Gastrocnemius medialis (tissue), 4 donors: ENCODE measurements at regions not wholly inside any gene's neighbourhood (a gene's known extent, or its start where the extent isn't known, plus 50 kb on each side); places are given as distances from the start of the nearest gene placed in this dataset.

ENCODE experiments used
- ATAC-seq, 2 donors: fragments of 150-250 bp; one replicate each; pipeline ENCODE4 v1.9.1; 2016
- DNase-seq, 2 donors: peaks; one replicate each; pipeline ENCODE4 v3.0.0-alpha.2; 2019
- H3K27ac ChIP-seq, 4 donors: fragments of 200-600 bp; sonication (generic); 1 replicate in 1 of 4; 2 replicates in 3 of 4; pipeline ENCODE4 v1.5.1; 2016 to 2018; ENCODE audit warnings: mild to moderate bottlenecking in 2 of 4, moderate library complexity in 1 of 4
- H3K27me3 ChIP-seq, 3 donors: fragments of 200-600 bp; sonication (generic) in 2 of 3; 1 replicate in 1 of 3; 2 replicates in 2 of 3; pipeline versions ENCODE4 v1.5.1 to v1.6.0; 2016 to 2019; ENCODE audit warnings: mild to moderate bottlenecking in 1 of 3, moderate library complexity in 1 of 3
- H3K36me3 ChIP-seq, 2 donors: fragments of 200-600 bp; sonication (generic) in 1 of 2; one replicate each; pipeline ENCODE4 v1.5.1; 2017 to 2018
- H3K4me1 ChIP-seq, 2 donors: fragments of 200-600 bp; sonication (generic) in 1 of 2; one replicate each; pipeline ENCODE4 v1.5.1; 2016 to 2017; ENCODE audit warnings: mild to moderate bottlenecking in 2 of 2
- H3K4me3 ChIP-seq, 4 donors: fragments of 200-600 bp; sonication (generic) in 3 of 4; 1 replicate in 1 of 4; 2 replicates in 3 of 4; pipeline ENCODE4 v1.5.1; 2016 to 2019; ENCODE audit warnings: mild to moderate bottlenecking in 2 of 4
- H3K9me3 ChIP-seq, 3 donors: fragments of 200-600 bp; sonication (generic) in 2 of 3; 1 replicate in 1 of 3; 2 replicates in 2 of 3; pipeline ENCODE4 v1.5.1; 2016 to 2019
- CTCF ChIP-seq, 5 experiments: fragments of 450-650 bp in 3 of 5; fragments of 200-600 bp in 2 of 5; sonication (generic) in 2 of 5; IDR thresholded peaks in 4 of 5; conservative IDR thresholded peaks in 1 of 5; 1 replicate in 4 of 5; 2 replicates in 1 of 5; pipeline ENCODE4 v1.5.1; 2016 to 2019; ENCODE audit warnings: antibody characterized with exemption in 5 of 5, mild to moderate bottlenecking in 3 of 5, moderate library complexity in 3 of 5
- POLR2A ChIP-seq, 2 donors: fragments of 450-650 bp; IDR thresholded peaks; one replicate each; pipeline ENCODE4 v1.6.1; 2017; ENCODE audit warnings: antibody characterized with exemption in 2 of 2, mild to moderate bottlenecking in 2 of 2, moderate library complexity in 2 of 2
- in situ Hi-C, 4 donors: fragments of 200-750 bp; cut with MboI; loops; one replicate each; pipeline versions ENCODE4 v1.15.0 to v1.8.0; 2017; ENCODE audit warnings: low sequenced_read_pairs in 4 of 4
- intact Hi-C: fragments of 100-400 bp; cut with DNase I; formaldehyde crosslinking; loops from one replicate; pipeline ENCODE4 v1.15.1; 2023; ENCODE audit warnings: low total_unique reads

GRCh38 chr14:66081594-66082376 lies 404.4 kb upstream of the CCDC196 start:
- Histone ChIP-seq H3K4me1 (no peaks in the 10 kb centered on the region), H3K9me3 (no peaks in the 10 kb centered on the region), H3K27me3 (no peaks in the 10 kb centered on the region), H3K4me3 (no peak overlapping the region), H3K36me3 (no peaks in the 10 kb centered on the region), H3K27ac (no peak overlapping the region)
- no peak for DNase-seq
- ATAC-seq = no peak
- in situ Hi-C loops (no loop called here), intact Hi-C loops (no loop called here)
- no peak for TF ChIP-seq CTCF (IDR thresholded peaks at IDR 0.05 in 4 of 5, conservative IDR thresholded peaks at IDR 0.05 in 1 of 5)
- TF ChIP-seq POLR2A (IDR thresholded peaks at IDR 0.05) = no peak

GRCh38 chr14:66085224-66085623 lies 400.9 kb upstream of the CCDC196 start:
- in situ Hi-C loops (no loop called here), intact Hi-C loops (no loop called here)
- no peak for DNase-seq
- Histone ChIP-seq H3K27ac (no peak overlapping the region), H3K9me3 (no peaks in the 10 kb centered on the region), H3K36me3 (no peaks in the 10 kb centered on the region), H3K27me3 (no peaks in the 10 kb centered on the region), H3K4me3 (no peak overlapping the region), H3K4me1 (no peaks in the 10 kb centered on the region)
- no peak for ATAC-seq
- TF ChIP-seq POLR2A (IDR thresholded peaks at IDR 0.05) (no peak), CTCF (IDR thresholded peaks at IDR 0.05 in 4 of 5, conservative IDR thresholded peaks at IDR 0.05 in 1 of 5) (no peak)

GRCh38 chr14:66085665-66086064 lies 400.5 kb upstream of the CCDC196 start:
- H3K4me1 ChIP-seq = no peaks in the 10 kb centered on the region
- no peaks in the 10 kb centered on the region for H3K27me3 ChIP-seq
- H3K4me3 ChIP-seq = no peak overlapping the region
- TF ChIP-seq CTCF (IDR thresholded peaks at IDR 0.05 in 4 of 5, conservative IDR thresholded peaks at IDR 0.05 in 1 of 5) = no peak
- no peak for TF ChIP-seq POLR2A (IDR thresholded peaks at IDR 0.05)
- H3K9me3 ChIP-seq = no peaks in the 10 kb centered on the region
- no peaks in the 10 kb centered on the region for H3K36me3 ChIP-seq
- ATAC-seq (no peak), DNase-seq (no peak)
- in situ Hi-C loops (no loop called here), intact Hi-C loops (no loop called here)
- no peak overlapping the region for H3K27ac ChIP-seq

- Histone ChIP-seq H3K4me3 (no peak overlapping the region), H3K27ac (no peak overlapping the region), H3K9me3 (no peaks in the 10 kb centered on the region), H3K4me1 (no peaks in the 10 kb centered on the region), H3K27me3 (no peaks in the 10 kb centered on the region), H3K36me3 (no peaks in the 10 kb centered on the region)
- TF ChIP-seq CTCF (IDR thresholded peaks at IDR 0.05 in 4 of 5, conservative IDR thresholded peaks at IDR 0.05 in 1 of 5) = no peak
- TF ChIP-seq POLR2A (IDR thresholded peaks at IDR 0.05) = no peak
- in situ Hi-C loops = no loop called here
- intact Hi-C loops = no loop called here
- ATAC-seq = no peak
- DNase-seq = no peak
Measured at GRCh38 chr14:66087231-66087630, 398.9 kb upstream of the CCDC196 start.

GRCh38 chr14:66088656-66089055 lies 397.5 kb upstream of the CCDC196 start:
- no peaks in the 10 kb centered on the region for H3K9me3 ChIP-seq
- H3K4me3 ChIP-seq = no peak overlapping the region
- in situ Hi-C loops = no loop called here
- ATAC-seq = no peak
- H3K27me3 ChIP-seq = no peaks in the 10 kb centered on the region
- intact Hi-C loops = no loop called here
- no peak for TF ChIP-seq POLR2A (IDR thresholded peaks at IDR 0.05)
- TF ChIP-seq CTCF (IDR thresholded peaks at IDR 0.05 in 4 of 5, conservative IDR thresholded peaks at IDR 0.05 in 1 of 5) = no peak
- no peaks in the 10 kb centered on the region for H3K36me3 ChIP-seq
- H3K4me1 ChIP-seq = no peaks in the 10 kb centered on the region
- no peak overlapping the region for H3K27ac ChIP-seq
- no peak for DNase-seq
